ENCODE measurements at regions not wholly inside any gene's neighbourhood (a gene's known extent, or its start where the extent isn't known, plus 50 kb on each side); places are given as distances from the start of the nearest gene placed in this dataset.

- TF ChIP-seq CTCF (IDR thresholded peaks at IDR 0.05) (no peak), POLR2AphosphoS5 (IDR thresholded peaks at IDR 0.05) (no peak), POLR2A (IDR thresholded peaks at IDR 0.05) (no peak)
Measured at GRCh38 chr11:15602785-15603567, 488.3 kb downstream of the INSC start.

Data from breast epithelium (tissue), 3 donors.